Activated CD8-positive, alpha-beta memory T cell treated with anti-CD3 and anti-CD28 coated beads, Interleukin-2, amount 50 U/mL, for 4 hours (primary cell): ENCODE measurements at regions not wholly inside any gene's neighbourhood (a gene's known extent, or its start where the extent isn't known, plus 50 kb on each side); places are given as distances from the start of the nearest gene placed in this dataset.
A peak's percentile ranks its signal among the peaks of the same experiment; 100 is the strongest.

Source experiments
- DNase-seq: peaks from one replicate; pipeline ENCODE4 v3.0.0-alpha.2; 2020

DNA sequence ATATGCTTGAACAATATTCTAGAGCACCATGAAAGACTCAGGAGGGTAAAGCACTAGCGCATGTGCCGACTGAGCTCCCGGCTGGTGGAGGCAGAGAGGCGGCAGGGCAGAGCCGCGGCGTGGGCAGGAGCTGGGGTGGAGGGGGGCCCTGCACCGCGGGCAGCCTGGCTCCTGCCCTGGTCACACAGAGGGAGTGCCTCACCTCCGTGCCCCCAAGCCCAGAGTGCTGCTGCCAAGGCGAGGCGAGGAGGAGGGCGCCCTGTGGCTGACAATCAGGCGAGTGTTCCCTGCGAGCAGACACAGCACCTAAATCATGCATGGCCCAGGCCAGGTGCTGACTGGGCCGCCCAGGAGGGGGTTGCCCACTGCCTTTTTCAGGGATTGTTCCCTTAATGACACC lies 105.8 kb upstream of the TNRC6C start:
- DNase-seq, result no peak

DNA sequence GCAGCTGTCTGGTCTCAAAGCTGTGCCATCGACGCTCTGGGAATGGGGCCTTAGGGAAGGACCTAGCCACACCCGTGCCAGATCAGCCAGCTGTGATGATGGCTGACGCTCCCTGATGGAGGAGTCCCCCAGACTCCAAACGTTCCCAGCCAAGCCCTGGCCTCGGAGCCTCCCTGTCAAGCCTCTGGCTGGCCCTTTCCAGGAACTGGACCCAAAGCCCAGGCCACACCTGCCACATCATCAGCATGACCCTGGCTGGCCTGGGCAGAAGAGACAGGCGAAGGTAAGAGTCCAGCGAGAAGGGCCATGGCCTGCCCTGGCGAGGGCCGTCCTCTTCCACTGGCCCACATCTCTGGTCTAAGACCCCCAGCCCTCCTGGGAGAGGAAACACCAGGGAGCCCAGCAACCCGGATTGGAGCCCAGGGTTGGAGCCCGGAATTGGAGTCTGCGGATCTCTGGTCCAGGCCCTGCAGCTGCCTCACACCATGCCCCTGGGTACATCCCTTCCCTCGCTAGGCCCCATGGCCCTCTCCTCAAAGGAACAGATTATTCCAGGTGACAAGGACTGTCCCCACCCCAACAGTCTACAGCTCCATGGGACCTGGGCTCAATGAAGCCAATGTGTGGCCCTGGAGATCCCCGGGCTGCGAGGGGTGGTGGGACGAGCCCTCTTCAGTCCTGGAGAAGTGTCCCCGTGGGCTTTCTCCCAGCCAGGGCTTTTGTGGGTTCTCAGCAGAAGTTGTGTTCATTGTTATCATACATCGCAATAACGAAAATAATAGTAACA lies 105.1 kb upstream of the TNRC6C start:
- DNase-seq, result no peak

DNA sequence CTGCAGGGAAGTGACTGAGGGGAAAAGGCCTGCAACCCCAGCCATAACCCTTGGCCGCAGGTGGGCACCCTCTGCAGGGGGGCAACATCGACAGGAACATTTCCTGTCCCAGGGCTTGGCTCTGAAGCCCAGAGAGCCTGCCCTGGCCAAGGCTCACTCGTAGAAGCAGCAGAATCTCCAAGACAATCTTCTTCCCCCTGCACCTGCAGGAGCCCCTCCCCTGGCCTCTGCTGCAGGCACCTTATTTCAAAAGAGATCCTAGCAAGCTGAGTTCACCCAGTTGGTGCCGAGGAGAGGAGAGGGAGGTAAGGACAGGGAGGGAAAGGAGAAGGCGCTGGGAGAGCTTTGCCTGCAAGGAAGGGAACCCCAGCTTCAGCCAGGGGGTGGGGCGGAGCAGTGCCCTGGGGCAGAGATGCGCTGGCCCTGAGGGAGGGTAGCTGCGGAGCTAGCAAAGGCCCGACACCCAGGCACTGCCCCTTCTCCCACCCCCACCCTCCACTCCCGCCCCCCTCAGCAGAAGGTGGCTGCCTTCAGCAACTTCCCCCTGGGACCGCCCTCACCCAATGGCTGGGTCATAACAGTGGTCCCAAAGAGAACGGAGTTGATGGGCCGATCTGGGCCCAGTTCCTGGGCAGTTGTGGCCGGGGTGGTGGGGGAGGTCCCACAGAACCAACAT lies 104.3 kb upstream of the TNRC6C start:
- DNase-seq, result no peak

DNA sequence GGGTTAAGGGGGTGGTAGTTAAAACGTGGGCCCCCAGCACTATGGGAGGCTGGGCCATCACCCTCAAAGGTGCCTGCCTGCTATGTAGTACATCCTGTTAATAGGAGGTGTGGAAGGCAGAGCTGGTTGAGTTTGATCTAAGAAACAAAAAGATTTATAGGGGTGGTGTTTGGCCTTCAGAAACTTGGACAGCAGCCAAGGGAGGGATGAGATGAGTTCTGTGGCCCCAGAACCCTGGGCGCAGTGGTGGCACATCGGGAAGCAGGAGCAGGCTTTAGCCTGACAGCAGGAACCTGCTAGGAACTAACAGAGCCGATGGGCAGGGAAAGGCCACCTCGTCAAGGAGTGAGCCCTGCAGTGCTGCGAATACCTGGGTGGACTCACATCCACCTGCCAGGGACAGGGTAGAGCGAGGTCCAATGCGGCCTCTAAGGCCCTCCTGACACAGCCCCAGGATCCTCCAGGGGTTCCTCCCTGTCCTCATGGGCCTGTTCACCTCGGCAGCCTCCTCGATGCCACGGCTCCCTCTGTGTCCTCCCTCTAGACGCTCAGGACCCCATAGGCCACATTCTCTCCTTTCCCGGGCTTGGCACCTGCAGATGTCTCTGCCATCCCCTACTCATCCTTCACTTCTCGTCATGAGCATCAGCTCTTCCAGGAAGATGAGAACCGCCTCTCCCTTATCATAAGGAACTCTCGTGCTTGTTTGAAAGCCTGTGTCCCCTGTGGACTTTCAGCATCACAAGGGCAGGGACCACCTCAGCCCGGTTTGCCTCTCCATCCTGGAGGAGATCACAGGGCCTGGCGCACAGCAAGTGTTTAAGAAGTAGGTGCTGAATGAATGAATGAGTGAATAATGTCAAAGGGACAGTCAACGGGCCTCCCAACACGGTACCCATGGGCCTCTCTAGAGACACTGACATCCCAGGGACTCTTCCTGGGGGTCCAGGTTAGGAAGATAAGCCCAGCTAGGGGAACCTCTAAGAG lies 103.5 kb upstream of the TNRC6C start:
- no peak for DNase-seq

DNA sequence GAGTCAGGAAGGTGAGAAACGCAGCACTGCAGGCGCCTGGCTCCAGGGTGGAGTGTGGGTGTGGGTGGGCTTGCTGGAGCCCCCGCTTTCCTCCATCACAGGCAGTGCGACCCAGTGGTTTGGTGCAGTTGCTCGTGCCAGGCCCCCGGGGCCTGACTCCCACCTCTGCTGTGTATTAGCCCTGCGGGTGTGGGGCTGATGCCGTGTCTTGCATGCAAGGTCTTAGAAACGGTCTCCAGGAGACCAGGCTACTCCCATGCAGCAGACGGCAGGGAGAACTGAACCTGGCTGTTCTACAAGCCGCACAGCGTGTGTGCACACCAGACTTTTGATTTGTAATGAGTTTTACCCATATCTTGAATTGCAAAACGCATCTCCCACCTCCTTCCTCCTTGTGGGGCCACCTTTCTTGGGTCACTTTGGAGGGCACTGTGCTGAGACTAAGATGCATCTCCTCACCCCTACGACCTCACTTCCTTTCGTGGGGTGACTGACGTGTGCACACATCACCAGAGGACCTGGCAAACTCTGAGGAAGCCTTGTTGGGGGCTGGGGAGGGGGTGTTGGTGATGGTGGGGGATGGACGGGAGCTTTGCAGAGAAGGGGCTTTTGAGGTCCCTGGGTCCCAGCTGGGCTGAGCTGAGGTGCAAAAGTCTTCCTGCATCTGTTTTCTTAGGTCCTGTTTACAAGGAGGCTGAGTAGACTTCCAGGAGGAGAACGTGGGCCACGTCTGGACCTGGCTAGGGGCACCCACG lies 101.8 kb upstream of the TNRC6C start:
- no peak for DNase-seq

DNA sequence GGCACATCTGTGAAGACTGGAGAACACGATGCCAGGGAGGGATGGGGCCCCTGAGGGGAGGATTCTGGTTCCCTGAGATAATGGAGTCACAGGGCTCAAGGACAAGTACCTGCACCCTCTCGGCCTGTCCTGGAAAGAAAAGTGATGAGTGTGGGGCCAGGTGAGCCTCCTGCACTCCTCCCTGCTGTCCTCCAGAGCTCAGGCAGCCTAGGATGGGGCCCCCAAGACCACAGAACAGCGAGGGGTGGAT lies 101.3 kb upstream of the TNRC6C start:
- no peak for DNase-seq

DNA sequence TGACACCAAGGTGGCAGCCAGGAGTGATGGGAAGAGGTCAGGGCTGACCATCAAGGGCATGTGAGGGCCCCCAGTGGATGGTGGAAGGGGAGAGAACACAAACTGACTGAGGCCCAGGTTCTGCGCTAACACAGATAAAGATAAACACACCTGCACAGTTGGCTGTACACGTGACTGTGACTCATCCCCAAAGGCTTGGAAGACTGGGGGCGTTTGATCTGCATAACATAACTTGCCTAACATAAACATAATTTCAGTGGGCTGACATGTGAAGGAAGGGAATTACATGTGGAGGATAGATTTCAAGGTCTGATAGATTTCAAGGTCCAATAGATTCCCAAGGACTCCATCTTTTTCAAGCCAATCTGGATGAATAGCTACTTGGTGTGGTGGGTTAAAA lies 100.9 kb upstream of the TNRC6C start:
- peak; percentile 37 for DNase-seq

DNA sequence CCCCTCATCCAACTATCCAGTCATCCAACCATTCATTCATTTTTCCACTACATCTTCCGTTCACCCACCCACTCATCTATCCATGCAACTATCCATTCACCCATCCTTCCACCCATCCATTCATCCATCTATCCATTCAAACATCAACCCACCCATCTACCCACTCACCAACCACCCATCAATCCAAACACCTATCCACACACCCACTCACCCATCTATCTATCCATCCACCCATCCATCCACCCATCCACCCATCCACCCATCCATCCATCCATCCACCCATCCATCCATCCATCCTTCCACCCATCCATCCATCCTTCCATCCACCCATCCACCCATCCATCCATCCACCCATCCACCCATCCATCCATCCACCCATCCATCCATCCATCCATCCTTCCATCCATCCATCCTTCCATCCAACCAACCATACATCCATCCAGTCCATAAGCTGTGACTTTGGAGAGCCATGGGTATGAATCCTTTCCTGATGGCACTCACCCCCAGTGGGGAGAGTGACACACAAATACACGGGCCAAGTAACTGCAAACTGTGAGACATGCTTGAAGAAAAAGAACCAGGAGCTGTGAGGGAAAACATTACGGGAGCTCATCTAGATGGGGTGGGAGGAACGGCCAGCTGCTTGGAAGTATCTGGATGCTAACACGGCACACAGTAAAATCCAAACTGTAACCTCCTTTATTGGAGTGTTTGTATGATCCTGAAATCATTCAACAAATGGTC lies 100.0 kb upstream of the TNRC6C start:
- no peak for DNase-seq

DNA sequence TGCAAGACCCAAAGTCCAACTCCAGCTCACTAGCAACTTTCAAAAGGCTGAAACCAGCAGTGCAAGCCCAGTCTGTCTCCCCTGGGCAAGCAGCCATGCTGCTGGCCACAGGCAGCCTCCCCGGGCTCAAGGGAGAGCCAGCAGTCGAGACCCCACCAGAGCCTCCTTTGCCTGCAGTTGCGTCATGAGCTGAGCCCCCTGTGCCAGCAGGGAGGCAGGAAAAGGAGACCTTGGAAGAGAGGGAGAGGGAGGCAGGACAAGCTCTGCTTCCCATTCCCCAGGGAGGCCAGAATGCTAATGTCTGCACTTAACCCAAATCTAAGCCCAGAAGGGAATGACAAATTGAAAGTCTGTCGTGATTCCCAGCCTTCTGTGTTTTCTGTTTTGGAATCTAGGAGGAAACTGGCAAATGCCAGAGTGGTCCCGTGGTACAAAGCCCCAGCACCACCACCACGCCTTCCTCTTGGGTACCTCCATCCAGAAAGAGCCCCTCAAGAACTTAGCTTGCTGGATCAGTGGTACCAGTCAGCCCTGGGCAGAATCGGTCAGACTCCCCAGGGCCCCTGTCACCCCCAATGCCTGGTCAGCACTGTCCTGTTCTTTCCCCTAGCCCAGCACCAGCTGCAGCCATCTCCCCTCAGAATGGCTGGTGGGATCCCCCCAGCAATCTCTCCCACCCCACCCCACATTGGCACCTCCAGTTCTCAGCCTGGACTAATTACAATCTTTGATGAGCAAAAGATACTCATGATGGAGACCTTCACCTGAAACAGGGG lies 99.3 kb upstream of the TNRC6C start:
- no peak for DNase-seq

DNA sequence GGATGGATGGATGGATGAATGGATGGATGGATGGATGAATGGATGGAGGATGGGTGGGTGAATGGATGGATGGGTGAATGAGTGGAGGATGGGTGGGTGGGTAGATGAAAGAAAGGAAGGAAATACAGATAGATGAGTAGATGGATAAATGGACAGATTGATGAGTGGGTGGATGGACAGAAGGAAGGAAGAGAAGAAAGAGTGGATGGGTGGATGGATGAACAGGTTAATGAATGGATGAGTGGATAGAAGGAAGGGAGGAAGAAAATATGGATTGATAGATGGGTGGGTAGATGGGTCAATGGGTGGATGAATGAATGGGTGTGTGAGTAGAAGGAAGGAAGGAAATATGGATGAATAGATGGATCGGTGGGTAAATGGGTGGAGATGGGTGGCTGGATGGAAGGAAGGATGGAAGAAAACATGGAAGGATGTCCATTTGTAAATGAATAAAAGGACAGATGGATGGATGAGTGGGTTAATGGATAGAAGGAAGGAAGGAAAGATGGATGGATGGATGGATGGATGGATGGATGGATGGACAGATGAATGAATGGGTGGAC lies 97.3 kb upstream of the TNRC6C start:
- DNase-seq, result no peak

DNA sequence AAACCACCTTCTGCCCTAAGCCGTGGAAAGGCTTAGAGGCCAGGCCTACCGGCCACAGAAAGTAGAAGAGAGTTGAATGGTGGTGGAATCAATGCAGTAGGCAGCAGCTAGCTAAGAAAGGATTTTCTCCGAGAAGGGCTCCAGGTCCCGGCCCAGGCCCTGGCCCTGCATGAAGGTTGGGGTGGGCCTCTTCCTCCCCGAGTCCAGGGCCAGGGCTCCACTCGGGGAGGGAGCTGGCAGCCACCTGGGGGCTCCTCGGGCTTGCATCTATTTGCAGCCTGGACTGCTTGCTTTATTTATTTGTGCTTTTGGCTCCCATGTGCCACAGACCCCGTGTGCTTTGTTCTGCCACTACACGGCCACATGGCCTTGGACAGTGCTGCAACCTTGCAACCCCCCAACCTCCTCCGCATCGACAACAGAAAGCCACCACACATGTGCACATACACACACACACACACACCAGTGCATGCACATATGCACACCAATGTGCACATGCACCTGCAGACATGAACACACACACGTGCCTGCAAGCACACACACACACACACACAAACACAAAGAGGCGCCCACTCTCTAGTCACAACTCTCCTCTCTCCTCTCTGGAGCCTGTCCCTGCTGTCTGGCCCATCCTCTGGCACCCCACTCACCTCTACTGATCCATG lies 96.4 kb upstream of the TNRC6C start:
- no peak for DNase-seq

DNA sequence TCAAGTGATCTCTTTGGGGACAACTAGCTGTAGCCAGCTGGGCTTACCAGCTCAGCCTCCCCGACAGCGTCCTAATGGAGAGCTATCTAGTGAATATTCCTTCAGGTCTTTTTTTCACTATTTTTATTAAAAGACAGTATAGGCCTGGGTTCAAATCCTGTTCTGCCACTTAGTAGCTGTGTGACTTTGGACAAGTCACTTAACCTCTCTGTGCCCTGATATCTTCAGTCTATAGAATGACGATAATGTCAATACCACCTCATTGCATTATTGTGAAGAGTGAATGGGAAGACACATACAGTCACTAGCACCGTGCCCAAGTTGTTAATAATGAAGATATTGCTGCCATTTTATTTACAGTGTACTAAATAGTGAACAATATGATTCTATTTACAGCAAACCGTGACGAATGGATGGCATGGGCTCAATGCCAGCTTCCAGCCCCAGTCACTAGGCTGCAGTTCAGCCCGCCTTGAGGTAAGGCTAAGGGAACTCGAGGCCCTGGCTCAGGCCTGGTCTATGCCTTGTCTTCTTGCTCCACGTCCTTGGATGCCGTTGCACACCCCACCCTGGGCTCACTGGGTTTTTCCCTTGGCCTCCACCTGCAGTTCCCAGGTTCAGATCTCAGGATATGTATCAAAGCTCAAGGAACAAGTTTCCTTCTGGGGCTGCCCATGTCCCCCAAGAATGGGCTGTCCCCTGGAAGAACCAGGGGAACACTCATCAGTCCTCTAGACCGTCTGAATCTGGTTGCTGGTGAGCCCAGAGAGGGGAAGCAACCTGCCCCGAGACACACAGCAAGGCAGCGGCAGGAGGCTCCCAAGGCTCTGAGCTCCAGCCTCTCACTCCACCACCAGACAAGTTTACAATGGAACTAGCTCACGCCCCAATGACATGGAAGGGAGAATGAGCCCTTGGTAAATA lies 95.4 kb upstream of the TNRC6C start:
- DNase-seq, result no peak

DNA sequence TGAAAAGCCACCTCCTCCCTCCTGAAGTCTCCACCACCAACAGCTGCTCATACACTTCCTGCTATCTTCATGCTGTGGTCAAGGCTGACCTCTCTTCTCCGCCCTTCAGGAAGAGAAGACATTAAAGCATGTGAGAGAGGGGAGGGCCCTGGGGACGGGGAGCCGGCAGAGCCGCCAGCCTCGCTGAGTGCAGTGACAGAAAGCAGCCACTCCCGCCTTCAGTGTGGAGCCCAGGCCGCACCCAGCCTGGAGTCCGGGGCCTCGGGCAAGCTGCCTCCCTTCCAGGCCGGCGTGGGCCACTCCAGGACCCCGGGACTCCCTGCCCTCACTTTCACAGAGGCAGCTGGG lies 94.7 kb upstream of the TNRC6C start:
- DNase-seq, result no peak

DNA sequence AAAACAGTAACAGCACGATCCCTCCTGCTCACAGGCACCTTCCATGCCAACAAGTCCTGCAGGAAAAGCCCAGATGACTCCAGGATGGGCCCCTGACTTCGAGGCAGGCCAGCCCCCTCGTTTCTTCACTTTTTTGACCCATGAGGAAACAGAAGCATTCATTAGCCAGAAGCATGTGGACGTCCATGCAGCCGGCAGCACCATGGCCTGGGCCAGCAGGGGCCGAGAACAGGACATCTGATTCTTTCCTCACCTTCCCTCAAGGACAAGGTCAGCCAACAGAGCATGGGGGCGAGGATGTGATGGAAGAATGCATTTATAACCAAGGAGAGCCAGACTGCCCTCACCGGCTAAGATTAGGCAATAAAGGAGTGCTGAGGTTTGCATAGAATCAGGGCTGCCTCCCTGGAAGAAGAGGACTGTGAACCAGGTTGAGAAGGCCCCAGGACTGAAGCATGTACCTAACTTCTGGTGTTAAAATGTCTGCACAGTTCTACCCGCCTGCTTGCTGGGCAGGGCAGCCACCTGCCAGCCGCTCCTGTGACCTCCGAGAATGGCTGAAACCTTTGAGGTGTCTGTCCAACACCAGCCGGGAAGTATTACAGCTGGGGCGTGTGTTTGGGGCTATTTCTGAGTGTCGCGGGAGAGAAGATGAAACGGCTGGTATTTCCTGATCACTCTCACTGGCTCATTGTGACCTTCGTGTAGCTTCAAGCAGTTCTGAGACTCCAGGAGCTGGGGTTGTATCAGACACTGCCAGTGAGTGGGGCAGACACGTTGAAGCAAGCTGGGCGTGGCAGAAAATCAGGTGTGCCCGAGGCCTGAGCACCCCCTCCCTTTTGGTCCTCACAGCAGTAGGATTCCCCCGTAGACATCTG lies 94.0 kb upstream of the TNRC6C start:
- no peak for DNase-seq

DNA sequence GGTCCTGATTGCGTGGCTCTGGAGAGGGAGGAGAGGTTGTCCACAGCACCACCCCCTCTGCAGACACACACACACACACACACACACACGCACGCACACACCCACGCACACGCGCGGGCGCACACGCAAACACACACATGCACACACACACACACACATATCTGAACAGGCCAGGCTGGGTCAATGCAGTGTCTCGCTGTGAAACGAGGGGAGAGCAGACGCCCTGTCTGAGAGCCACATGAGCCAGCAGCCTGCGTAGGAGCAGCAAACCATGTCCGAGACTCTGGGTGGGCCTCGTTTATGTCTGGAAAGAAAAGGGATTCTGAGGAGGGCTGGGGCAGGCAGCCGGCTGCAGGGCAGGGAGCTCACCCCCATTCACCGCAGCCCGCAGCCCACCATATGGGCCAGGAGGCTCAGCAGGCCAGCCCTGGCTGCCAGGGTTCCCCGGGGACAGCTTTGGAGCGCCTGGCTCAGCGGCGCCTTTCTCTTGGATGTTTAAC lies 93.3 kb upstream of the TNRC6C start:
- DNase-seq, result no peak

DNA sequence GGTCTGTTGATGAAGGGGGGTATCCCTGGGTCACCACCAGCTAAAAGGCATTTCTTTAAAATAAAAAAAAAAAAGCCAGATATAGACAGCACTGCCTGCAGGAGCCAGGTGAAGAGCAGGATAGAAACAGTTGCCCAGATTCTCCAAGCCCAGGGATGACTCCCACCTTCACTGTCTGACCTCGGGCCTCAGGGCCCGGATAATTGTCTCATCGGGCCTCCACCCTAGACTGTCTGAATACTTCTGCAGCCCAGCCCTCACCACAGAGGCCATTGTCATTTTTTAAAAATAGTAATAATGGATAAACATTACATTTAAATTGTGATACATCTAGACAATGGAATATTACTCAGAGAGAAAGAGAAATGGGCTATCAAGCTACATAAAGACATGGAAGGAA lies 92.8 kb upstream of the TNRC6C start:
- no peak for DNase-seq

DNA sequence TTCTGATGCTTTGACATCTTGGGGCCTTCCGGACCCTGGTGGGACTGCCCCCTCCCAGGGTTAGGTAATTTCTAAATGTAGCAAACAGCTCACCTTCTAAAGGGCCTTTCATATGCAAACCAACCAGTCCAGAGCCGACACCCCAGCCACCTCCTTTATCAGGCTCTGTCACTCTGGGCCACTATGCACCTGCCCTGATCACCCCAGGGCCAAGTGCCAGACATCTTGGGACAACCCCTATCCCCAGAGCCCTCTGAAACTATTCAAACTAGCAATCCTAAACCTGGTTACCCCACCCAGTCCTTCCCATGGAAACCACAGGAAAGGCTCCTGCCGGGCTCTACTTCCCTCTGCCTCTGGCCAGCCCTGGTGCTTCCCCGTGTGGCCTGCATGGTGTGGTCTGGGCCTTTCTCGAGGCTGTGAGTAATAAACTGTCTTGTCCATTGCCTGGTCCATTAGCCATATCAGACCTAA lies 91.2 kb upstream of the TNRC6C start:
- no peak for DNase-seq
